B cell (primary cell): ENCODE measurements at regions not wholly inside any gene's neighbourhood (a gene's known extent, or its start where the extent isn't known, plus 50 kb on each side); places are given as distances from the start of the nearest gene placed in this dataset.

Source experiments
- ATAC-seq: fragments of 200-7000 bp; cut with Tn5 transposase; one replicate; pipeline ENCODE4 v1.10.0; 2021; ENCODE audit warnings: low read depth, mild to moderate bottlenecking, moderate number of reproducible peaks, moderate library complexity
- CTCF ChIA-PET: fragments of 350-600 bp; sonication (Branson Sonifier 250); formaldehyde crosslinking; loops from one replicate; lab custom pipeline; 2021; ENCODE audit warnings: antibody characterized with exemption, inconsistent platforms; lab: Charles Lee
- POLR2A ChIA-PET: fragments of 350-600 bp; sonication (Branson Sonifier 250); formaldehyde crosslinking; loops from one replicate; lab custom pipeline; 2021; ENCODE audit warnings: antibody characterized with exemption; lab: Charles Lee
- DNase-seq: peaks from one replicate; pipeline ENCODE4 v3.0.0; 2013
- H2AFZ ChIP-seq: 2 replicates; pipeline ENCODE4 v1.6.1; 2012; ENCODE audit warnings: mild to moderate bottlenecking, low read depth, low read length; ENCODE audit not compliant: insufficient read depth, poor library complexity, severe bottlenecking
- H3K27ac ChIP-seq, 2 donors: 1 replicate in 1 of 2; 2 replicates in 1 of 2; pipeline ENCODE4 v1.5.1; 2012 to 2013; ENCODE audit warnings: low read length in 2 of 2, mild to moderate bottlenecking in 2 of 2, moderate library complexity in 1 of 2
- H3K27me3 ChIP-seq, 4 experiments: fragments of 200-600 bp in 1 of 4; sonication (generic) in 1 of 4; replicated peaks in 1 of 4; 1 replicate in 2 of 4; 2 replicates in 2 of 4; pipeline versions ENCODE4 v1.6.1 to v1.7.0; 2013 to 2016; ENCODE audit warnings: low read length in 3 of 4, mild to moderate bottlenecking in 2 of 4, mixed read lengths in 1 of 4, moderate library complexity in 1 of 4; ENCODE audit not compliant: insufficient read depth in 4 of 4, control insufficient read depth in 3 of 4; ENCODE audit errors: control extremely low read depth in 1 of 4
- H3K36me3 ChIP-seq, 2 experiments: replicated peaks in 1 of 2; 1 replicate in 1 of 2; 2 replicates in 1 of 2; pipeline versions ENCODE4 v1.6.1 to v1.7.1; 2013; ENCODE audit warnings: low read length in 1 of 2; ENCODE audit not compliant: insufficient read depth in 2 of 2, control insufficient read depth in 1 of 2; ENCODE audit errors: control extremely low read depth in 1 of 2, extremely low read depth in 1 of 2
- H3K4me1 ChIP-seq, 2 donors: fragments of 200-600 bp in 1 of 2; sonication (generic) in 1 of 2; 1 replicate in 1 of 2; 2 replicates in 1 of 2; pipeline versions ENCODE4 v1.5.1 to v1.6.1; 2013 to 2017; ENCODE audit warnings: low read length in 2 of 2; ENCODE audit not compliant: control insufficient read depth in 2 of 2, insufficient read depth in 2 of 2
- H3K4me2 ChIP-seq: replicated peaks from 2 replicates; pipeline ENCODE3; 2012; ENCODE audit warnings: mild to moderate bottlenecking, low read depth, low read length; ENCODE audit not compliant: poor library complexity, severe bottlenecking
- H3K4me3 ChIP-seq, 5 experiments: fragments of 200-600 bp in 1 of 5; sonication (generic) in 1 of 5; 1 replicate in 3 of 5; 2 replicates in 2 of 5; pipeline versions ENCODE4 v1.5.1 to v1.7.0; 2011 to 2016; ENCODE audit warnings: low read length in 4 of 5, mild to moderate bottlenecking in 4 of 5, low read depth in 2 of 5, control low read depth in 1 of 5, moderate library complexity in 1 of 5; ENCODE audit not compliant: insufficient read depth in 1 of 5; ENCODE audit errors: control extremely low read depth in 1 of 5, extremely low read depth in 1 of 5
- H3K79me2 ChIP-seq: fragments of 200-600 bp; sonication (generic); one replicate; pipeline ENCODE4 v1.6.0; 2016; ENCODE audit warnings: low read length; ENCODE audit not compliant: control insufficient read depth, insufficient read depth
- H3K9ac ChIP-seq: fragments of 200-600 bp; sonication (generic); 2 replicates; pipeline ENCODE4 v1.6.1; 2017; ENCODE audit warnings: mild to moderate bottlenecking, low read length, moderate library complexity
- H3K9me3 ChIP-seq, 3 donors: one replicate each; pipeline versions ENCODE4 v1.6.1 to v1.7.1; 2013; ENCODE audit warnings: low read length in 2 of 3; ENCODE audit not compliant: control insufficient read depth in 2 of 3, insufficient read depth in 1 of 3; ENCODE audit errors: control extremely low read depth in 1 of 3
- H4K20me1 ChIP-seq: 2 replicates; pipeline ENCODE4 v1.6.0; 2012; ENCODE audit warnings: mild to moderate bottlenecking, low read length; ENCODE audit not compliant: insufficient read depth, control insufficient read depth, poor library complexity, severe bottlenecking
- H3K27ac Mint-ChIP-seq: one replicate; pipeline ENCODE4 v1.8.0; 2021; ENCODE audit warnings: mixed read lengths
- H3K27me3 Mint-ChIP-seq: one replicate; pipeline ENCODE4 v1.8.0; 2021; ENCODE audit warnings: mixed read lengths
- H3K4me1 Mint-ChIP-seq: one replicate; pipeline ENCODE4 v1.8.0; 2021; ENCODE audit warnings: mixed read lengths
- H3K4me3 Mint-ChIP-seq: one replicate; pipeline ENCODE4 v1.8.0; 2021; ENCODE audit warnings: mixed read lengths
- H3K9me3 Mint-ChIP-seq: one replicate; pipeline ENCODE4 v1.8.0; 2022; ENCODE audit warnings: mixed read lengths; ENCODE audit not compliant: insufficient read depth
- EZH2 ChIP-seq: IDR thresholded peaks from 2 replicates; pipeline ENCODE4 v1.6.1; 2012; ENCODE audit warnings: borderline replicate concordance, low read depth, mild to moderate bottlenecking, moderate library complexity, low read length; ENCODE audit not compliant: insufficient read depth, poor library complexity, severe bottlenecking
- whole genome bisulfite sequencing: methylation state at CpG from one replicate; pipeline ENCODE4 v1.1.5; 2013; ENCODE audit warnings: missing lambda C conversion rate; ENCODE audit not compliant: insufficient coverage; 5-methylcytosine and 5-hydroxymethylcytosine counted together
- intact Hi-C: fragments of 100-400 bp; cut with micrococcal nuclease; formaldehyde crosslinking; loops from one replicate; pipeline ENCODE4 v1.10.0; 2022
- TF ChIP-seq, protein P1 (sequence below): fragments of 200-600 bp; IDR thresholded peaks from one replicate; pipeline ENCODE4 v1.8.0; 2022; ENCODE audit warnings: antibody characterized with exemption, mild to moderate bottlenecking

DNA sequence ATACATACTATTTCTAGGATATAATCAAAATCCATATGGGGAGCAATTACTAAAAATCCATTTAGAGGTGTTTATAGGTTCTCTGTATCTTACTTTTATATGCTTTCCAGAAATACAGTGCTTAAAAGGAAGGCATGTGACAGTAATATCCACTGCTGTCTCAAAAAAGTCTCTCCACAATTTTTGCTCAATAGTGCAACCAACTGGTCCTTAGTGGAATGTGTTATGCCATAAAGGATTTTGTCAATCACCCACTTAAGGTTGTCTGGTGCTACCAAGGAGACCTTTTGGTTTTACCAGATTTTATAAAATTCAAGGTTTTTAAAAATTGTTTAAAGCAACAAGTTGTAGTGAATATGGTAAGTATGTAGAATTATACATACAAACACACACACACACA is 328.5 kb upstream of the DSEL start:
- Histone ChIP-seq H3K36me3 (no peaks in the 10 kb centered on the region), H3K4me3 (no peak overlapping the region), H3K79me2 (no peaks in the 10 kb centered on the region), H3K4me1 (no peaks in the 10 kb centered on the region), H4K20me1 (no peaks in the 10 kb centered on the region), H3K4me2 (no peak overlapping the region), H3K9ac (no peak overlapping the region), H3K27me3 (no peaks in the 10 kb centered on the region), H3K9me3 (peaks cover 0 to 11% (median 1%) of the 10 kb centered on the region in 3 donors), H3K27ac (no peak overlapping the region), H2AFZ (no peak overlapping the region)
- no peak for DNase-seq
- POLR2A ChIA-PET = no interaction called here
- intact Hi-C loops = no loop called here
- ATAC-seq = no peak
- TF ChIP-seq, protein P1, sequence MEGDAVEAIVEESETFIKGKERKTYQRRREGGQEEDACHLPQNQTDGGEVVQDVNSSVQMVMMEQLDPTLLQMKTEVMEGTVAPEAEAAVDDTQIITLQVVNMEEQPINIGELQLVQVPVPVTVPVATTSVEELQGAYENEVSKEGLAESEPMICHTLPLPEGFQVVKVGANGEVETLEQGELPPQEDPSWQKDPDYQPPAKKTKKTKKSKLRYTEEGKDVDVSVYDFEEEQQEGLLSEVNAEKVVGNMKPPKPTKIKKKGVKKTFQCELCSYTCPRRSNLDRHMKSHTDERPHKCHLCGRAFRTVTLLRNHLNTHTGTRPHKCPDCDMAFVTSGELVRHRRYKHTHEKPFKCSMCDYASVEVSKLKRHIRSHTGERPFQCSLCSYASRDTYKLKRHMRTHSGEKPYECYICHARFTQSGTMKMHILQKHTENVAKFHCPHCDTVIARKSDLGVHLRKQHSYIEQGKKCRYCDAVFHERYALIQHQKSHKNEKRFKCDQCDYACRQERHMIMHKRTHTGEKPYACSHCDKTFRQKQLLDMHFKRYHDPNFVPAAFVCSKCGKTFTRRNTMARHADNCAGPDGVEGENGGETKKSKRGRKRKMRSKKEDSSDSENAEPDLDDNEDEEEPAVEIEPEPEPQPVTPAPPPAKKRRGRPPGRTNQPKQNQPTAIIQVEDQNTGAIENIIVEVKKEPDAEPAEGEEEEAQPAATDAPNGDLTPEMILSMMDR = no peak
- no peak for TF ChIP-seq EZH2
- Mint-ChIP-seq H3K9me3 (no peaks in the 10 kb centered on the region), H3K27ac (no peak overlapping the region), H3K27me3 (no peaks in the 10 kb centered on the region), H3K4me3 (no peak overlapping the region), H3K4me1 (no peaks in the 10 kb centered on the region)
- CTCF ChIA-PET = no interaction called here

DNA sequence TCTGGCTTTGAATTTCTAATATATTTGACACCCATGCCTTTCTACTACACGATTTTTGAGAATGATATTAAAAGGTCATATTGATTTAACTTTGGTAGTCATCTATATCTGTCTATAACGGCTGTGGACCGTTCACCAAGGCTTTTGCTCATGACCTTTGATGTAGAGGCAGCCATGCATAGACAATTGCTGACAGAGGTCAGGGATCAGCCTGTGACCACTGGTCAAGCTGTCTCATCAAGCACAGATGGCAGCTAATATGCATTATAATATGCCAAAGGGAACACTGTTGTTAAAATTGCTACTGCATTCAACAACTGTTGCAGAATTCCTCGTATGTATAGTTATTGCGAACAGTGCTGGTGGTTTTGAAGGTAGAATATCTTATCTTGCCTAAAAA is 323.9 kb upstream of the DSEL start:
- no CpG with 5 or more reads among the region's 5 CpGs for WGBS
- Mint-ChIP-seq H3K4me1 (no peaks in the 10 kb centered on the region), H3K4me3 (no peak overlapping the region), H3K27me3 (no peaks in the 10 kb centered on the region), H3K27ac (no peak overlapping the region), H3K9me3 (no peaks in the 10 kb centered on the region)
- H3K4me2 ChIP-seq = no peak overlapping the region
- no peaks in the 10 kb centered on the region for H4K20me1 ChIP-seq
- peaks cover 0 to 1% (median 0%) of the 10 kb centered on the region in 3 donors for H3K9me3 ChIP-seq
- H2AFZ ChIP-seq = no peak overlapping the region
- H3K27me3 ChIP-seq = no peaks in the 10 kb centered on the region
- POLR2A ChIA-PET = no interaction called here
- ATAC-seq = no peak
- no peaks in the 10 kb centered on the region for H3K36me3 ChIP-seq
- no peak overlapping the region for H3K9ac ChIP-seq
- H3K27ac ChIP-seq = no peak overlapping the region
- H3K79me2 ChIP-seq = no peaks in the 10 kb centered on the region
- H3K4me1 ChIP-seq = no peaks in the 10 kb centered on the region
- CTCF ChIA-PET = no interaction called here
- intact Hi-C loops = no loop called here
- no peak for DNase-seq
- TF ChIP-seq EZH2 = no peak
- TF ChIP-seq, protein P1 = no peak
- no peak overlapping the region for H3K4me3 ChIP-seq
